PC-3 (cell line): ENCODE measurements at regions not wholly inside any gene's neighbourhood (a gene's known extent, or its start where the extent isn't known, plus 50 kb on each side); places are given as distances from the start of the nearest gene placed in this dataset.
A peak's percentile ranks its signal among the peaks of the same experiment; 100 is the strongest.

ENCODE experiments used
- ATAC-seq: fragments of 200-7000 bp; cut with Tn5 transposase; 2 replicates; pipeline ENCODE4 v1.9.1; 2020; ENCODE audit warnings: mild to moderate bottlenecking, moderate library complexity
- BruUV-seq: library from RNA; stranded (reverse); fragments of 400-500 nt; replicated peaks from 2 replicates; lab custom pipeline; 2021; lab: Mats Ljungman, UMichigan
- CTCF ChIA-PET: fragments of 300-600 bp; sonication (Branson Sonifier 250); formaldehyde crosslinking; loops from one replicate; lab custom pipeline; 2022; ENCODE audit warnings: antibody characterized with exemption; lab: Charles Lee
- POLR2A ChIA-PET: fragments of 300-600 bp; sonication (Branson Sonifier 250); formaldehyde crosslinking; loops from one replicate; lab custom pipeline; 2022; ENCODE audit warnings: antibody characterized with exemption; ENCODE audit not compliant: unreplicated experiment; lab: Charles Lee
- DNase-seq: peaks from one replicate; pipeline ENCODE4 v3.0.0-alpha.2; 2015
- H2AFZ ChIP-seq: fragments of 300-600 bp; sonication (generic); 2 replicates; pipeline ENCODE4 v1.6.0; 2016; ENCODE audit warnings: antibody characterized with exemption, low read length
- H3F3A ChIP-seq: fragments of 300-600 bp; sonication (generic); one replicate; pipeline ENCODE4 v1.6.0; 2017; ENCODE audit warnings: antibody characterized with exemption, low read length, control low read depth, mild to moderate bottlenecking; ENCODE audit not compliant: unreplicated experiment
- H3K27ac ChIP-seq: fragments of 300-600 bp; sonication (generic); 2 replicates; pipeline ENCODE4 v1.5.1; 2016; ENCODE audit warnings: mild to moderate bottlenecking, low read length
- H3K27me3 ChIP-seq: fragments of 300-600 bp; sonication (generic); 2 replicates; pipeline ENCODE4 v1.6.1; 2016; ENCODE audit warnings: low read length, mixed read lengths
- H3K36me3 ChIP-seq: fragments of 300-600 bp; sonication (generic); 2 replicates; pipeline ENCODE4 v1.6.1; 2016; ENCODE audit warnings: low read depth, mixed run types, low read length, mixed read lengths
- H3K4me1 ChIP-seq: fragments of 300-600 bp; sonication (generic); 2 replicates; pipeline ENCODE4 v1.5.1; 2016; ENCODE audit warnings: low read length; ENCODE audit not compliant: insufficient read depth
- H3K4me2 ChIP-seq: fragments of 300-600 bp; sonication (generic); 2 replicates; pipeline ENCODE4 v1.6.0; 2016; ENCODE audit warnings: low read length
- H3K4me3 ChIP-seq: fragments of 300-600 bp; sonication (generic); 2 replicates; pipeline ENCODE4 v1.5.1; 2016; ENCODE audit warnings: mild to moderate bottlenecking, low read length, mixed read lengths
- H3K79me2 ChIP-seq: fragments of 300-600 bp; sonication (generic); 2 replicates; pipeline ENCODE4 v1.6.1; 2017; ENCODE audit warnings: low read length, mixed read lengths
- H3K9ac ChIP-seq: fragments of 300-600 bp; sonication (generic); 2 replicates; pipeline ENCODE4 v1.6.0; 2016; ENCODE audit warnings: mild to moderate bottlenecking, low read length
- H3K9me2 ChIP-seq: fragments of 300-600 bp; sonication (generic); replicated peaks from 2 replicates; pipeline ENCODE4 v1.6.1; 2016; ENCODE audit warnings: mixed run types, low read length, mixed read lengths
- H3K9me3 ChIP-seq: fragments of 300-600 bp; sonication (generic); 2 replicates; pipeline ENCODE4 v1.6.1; 2016; ENCODE audit warnings: low read length, mixed read lengths
- H4K20me1 ChIP-seq: fragments of 300-600 bp; sonication (generic); 2 replicates; pipeline ENCODE4 v1.6.1; 2016; ENCODE audit warnings: low read length, mixed read lengths
- EZH2 ChIP-seq: fragments of 300-600 bp; sonication (generic); IDR thresholded peaks from one replicate; pipeline ENCODE4 v1.6.1; 2017; ENCODE audit warnings: antibody characterized with exemption, mild to moderate bottlenecking, low read length; ENCODE audit not compliant: unreplicated experiment
- EZH2phosphoT487 ChIP-seq: fragments of 300-600 bp; sonication (generic); IDR thresholded peaks from 2 replicates; pipeline ENCODE4 v1.6.1; 2018; ENCODE audit warnings: mild to moderate bottlenecking, antibody characterized with exemption, low read length, borderline replicate concordance
- intact Hi-C: fragments of 100-400 bp; cut with micrococcal nuclease; formaldehyde crosslinking; loops from 2 replicates; pipeline ENCODE4 v1.9.0; 2023
- TF ChIP-seq, protein P1 (sequence below): fragments of 300-600 bp; sonication (generic); conservative IDR thresholded peaks from 2 replicates; pipeline ENCODE4 v1.5.1; 2017; ENCODE audit warnings: antibody characterized with exemption, low read depth, mild to moderate bottlenecking, low read length

DNA sequence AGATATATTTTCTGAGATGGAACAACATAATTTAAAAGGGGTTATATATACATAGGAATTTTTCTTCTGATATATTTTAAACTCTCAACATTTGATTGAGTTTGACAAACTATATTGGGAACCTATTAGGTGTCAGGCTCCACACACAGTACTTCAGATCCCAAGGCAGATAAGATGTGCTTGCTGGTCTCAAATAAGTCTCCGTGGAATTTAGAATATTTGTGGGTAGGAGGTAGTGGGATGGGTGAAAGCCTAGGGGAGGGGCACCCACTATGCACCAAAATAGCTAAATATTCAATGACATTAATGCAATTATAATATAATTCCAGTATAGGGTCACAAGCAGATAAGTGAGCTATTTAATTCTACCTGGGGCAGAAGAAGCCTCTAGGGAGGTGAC, 81.5 kb downstream of the ARL4A start:
- Histone ChIP-seq H4K20me1 (no peaks in the 10 kb centered on the region), H3K27ac (peak overlapping the region; percentile 25), H3K9me3 (no peaks in the 10 kb centered on the region), H3F3A (no peaks in the 10 kb centered on the region), H3K27me3 (no peaks in the 10 kb centered on the region), H3K36me3 (no peaks in the 10 kb centered on the region), H2AFZ (0 out of 2 replicates have a peak overlapping the region, but pooled peaks have one; percentile 9), H3K4me2 (peak overlapping the region; percentile 74), H3K9me2 (no peaks in the 10 kb centered on the region), H3K9ac (no peak overlapping the region), H3K79me2 (no peaks in the 10 kb centered on the region), H3K4me3 (peak overlapping the region; percentile 21; the same call in 1 of the 2 replicates), H3K4me1 (peaks cover 37% of the 10 kb centered on the region)
- ChIA-PET CTCF (no interaction called here), POLR2A (no interaction called here)
- DNase-seq (no peak), ATAC-seq (no peak)
- intact Hi-C loops: loop anchor here (2.0 to 5.0 kb wide), 2 partner anchors 33 to 54 kb away; no protein-coding TSS in a partner anchor
- no TSS peak for BruUV-seq
- TF ChIP-seq EZH2phosphoT487 (no peak), EZH2 (no peak)
- TF ChIP-seq, protein P1, sequence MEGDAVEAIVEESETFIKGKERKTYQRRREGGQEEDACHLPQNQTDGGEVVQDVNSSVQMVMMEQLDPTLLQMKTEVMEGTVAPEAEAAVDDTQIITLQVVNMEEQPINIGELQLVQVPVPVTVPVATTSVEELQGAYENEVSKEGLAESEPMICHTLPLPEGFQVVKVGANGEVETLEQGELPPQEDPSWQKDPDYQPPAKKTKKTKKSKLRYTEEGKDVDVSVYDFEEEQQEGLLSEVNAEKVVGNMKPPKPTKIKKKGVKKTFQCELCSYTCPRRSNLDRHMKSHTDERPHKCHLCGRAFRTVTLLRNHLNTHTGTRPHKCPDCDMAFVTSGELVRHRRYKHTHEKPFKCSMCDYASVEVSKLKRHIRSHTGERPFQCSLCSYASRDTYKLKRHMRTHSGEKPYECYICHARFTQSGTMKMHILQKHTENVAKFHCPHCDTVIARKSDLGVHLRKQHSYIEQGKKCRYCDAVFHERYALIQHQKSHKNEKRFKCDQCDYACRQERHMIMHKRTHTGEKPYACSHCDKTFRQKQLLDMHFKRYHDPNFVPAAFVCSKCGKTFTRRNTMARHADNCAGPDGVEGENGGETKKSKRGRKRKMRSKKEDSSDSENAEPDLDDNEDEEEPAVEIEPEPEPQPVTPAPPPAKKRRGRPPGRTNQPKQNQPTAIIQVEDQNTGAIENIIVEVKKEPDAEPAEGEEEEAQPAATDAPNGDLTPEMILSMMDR: no peak

DNA sequence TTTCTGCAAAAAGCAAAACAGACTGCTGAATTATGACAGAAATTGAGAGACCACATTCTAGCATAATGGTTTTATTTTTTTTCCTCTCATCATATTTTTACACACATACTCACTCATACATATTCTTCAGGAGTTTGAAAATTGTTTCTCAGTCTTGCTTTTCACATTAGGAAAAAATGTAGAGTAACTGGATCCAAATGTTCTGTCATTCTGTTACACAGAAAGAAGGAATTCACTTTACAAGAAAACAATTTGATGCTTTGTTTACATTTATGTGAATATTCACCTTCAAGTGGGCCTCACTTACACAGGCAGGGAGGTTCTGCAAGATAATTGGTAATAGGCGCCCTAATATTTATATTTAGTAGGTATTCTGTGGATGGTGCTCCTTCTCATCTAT, 82.0 kb downstream of the ARL4A start:
- ATAC-seq (peak; percentile 76), DNase-seq (peak; percentile 72)
- Histone ChIP-seq H3K27ac (peak overlapping the region; percentile 25), H2AFZ (0 out of 2 replicates have a peak overlapping the region, but pooled peaks have one; percentile 9), H3K9me3 (no peaks in the 10 kb centered on the region), H3K4me1 (peaks cover 37% of the 10 kb centered on the region), H3K27me3 (no peaks in the 10 kb centered on the region), H3K9me2 (no peaks in the 10 kb centered on the region), H3K4me3 (peak overlapping the region; percentile 21; the same call in 1 of the 2 replicates), H3K79me2 (no peaks in the 10 kb centered on the region), H4K20me1 (no peaks in the 10 kb centered on the region), H3K4me2 (peak overlapping the region; percentile 74), H3K9ac (no peak overlapping the region), H3K36me3 (no peaks in the 10 kb centered on the region), H3F3A (no peaks in the 10 kb centered on the region)
- TF ChIP-seq, protein P1: no peak
- no TSS peak for BruUV-seq
- intact Hi-C loops: loop anchor here (2.0 to 5.0 kb wide), 2 partner anchors 33 to 55 kb away; no protein-coding TSS in a partner anchor
- POLR2A ChIA-PET: no interaction called here
- CTCF ChIA-PET: no interaction called here

DNA sequence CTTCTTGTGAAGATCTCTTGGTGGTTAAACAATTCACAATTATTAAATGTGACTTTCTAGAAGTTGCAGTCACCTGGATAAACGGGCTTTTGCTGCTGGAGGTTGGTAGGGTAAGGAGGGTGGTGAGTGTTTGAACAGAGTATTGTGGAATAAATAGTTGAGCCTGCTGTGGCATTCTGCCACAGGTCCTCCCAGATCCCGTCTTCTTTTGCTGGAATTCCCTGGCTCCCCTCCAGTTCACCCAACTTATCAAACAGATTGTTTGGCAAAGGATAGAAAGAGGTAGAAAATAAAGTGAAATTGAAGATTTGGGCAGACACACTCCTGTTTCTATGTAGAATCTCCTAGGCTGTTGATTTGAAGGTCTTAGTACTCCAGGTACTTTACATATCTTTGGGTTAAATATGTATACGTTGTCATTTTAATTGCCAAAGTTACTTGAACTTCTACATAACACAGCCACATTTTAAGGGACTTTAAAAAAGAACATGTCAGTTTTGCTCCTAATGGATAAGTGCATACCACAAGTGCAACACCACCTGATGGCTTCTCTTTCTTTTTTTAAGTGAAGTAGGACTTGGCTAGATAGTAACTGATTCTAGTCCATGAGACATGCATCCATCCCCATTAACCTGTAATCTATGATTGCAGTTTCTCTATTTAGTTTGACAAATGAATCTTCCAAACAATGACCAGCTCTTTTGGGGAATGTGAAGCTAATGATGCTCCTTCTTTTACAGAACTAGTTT, 83.0 kb downstream of the ARL4A start:
- ChIA-PET CTCF (no interaction called here), POLR2A (no interaction called here)
- intact Hi-C loops: no loop called here
- no peaks in the 10 kb centered on the region for H3F3A ChIP-seq
- H3K4me3 ChIP-seq: no peak overlapping the region
- no peaks in the 10 kb centered on the region for H3K36me3 ChIP-seq
- no peaks in the 10 kb centered on the region for H3K27me3 ChIP-seq
- no peak overlapping the region for H2AFZ ChIP-seq
- peak overlapping the region; percentile 74 for H3K4me2 ChIP-seq
- peak overlapping the region; percentile 25; the same call in 1 of the 2 replicates for H3K27ac ChIP-seq
- DNase-seq: peak; percentile 81
- no peaks in the 10 kb centered on the region for H3K9me3 ChIP-seq
- H3K79me2 ChIP-seq: no peaks in the 10 kb centered on the region
- ATAC-seq: peak; percentile 82
- no peaks in the 10 kb centered on the region for H4K20me1 ChIP-seq
- no peak for TF ChIP-seq EZH2phosphoT487
- no peak for TF ChIP-seq EZH2
- TF ChIP-seq, protein P1: no peak
- no peaks in the 10 kb centered on the region for H3K9me2 ChIP-seq
- H3K4me1 ChIP-seq: peaks cover 37% of the 10 kb centered on the region
- no TSS peak for BruUV-seq
- H3K9ac ChIP-seq: no peak overlapping the region
